ENCODE measurements at regions not wholly inside any gene's neighbourhood (a gene's known extent, or its start where the extent isn't known, plus 50 kb on each side); places are given as distances from the start of the nearest gene placed in this dataset.

DNA sequence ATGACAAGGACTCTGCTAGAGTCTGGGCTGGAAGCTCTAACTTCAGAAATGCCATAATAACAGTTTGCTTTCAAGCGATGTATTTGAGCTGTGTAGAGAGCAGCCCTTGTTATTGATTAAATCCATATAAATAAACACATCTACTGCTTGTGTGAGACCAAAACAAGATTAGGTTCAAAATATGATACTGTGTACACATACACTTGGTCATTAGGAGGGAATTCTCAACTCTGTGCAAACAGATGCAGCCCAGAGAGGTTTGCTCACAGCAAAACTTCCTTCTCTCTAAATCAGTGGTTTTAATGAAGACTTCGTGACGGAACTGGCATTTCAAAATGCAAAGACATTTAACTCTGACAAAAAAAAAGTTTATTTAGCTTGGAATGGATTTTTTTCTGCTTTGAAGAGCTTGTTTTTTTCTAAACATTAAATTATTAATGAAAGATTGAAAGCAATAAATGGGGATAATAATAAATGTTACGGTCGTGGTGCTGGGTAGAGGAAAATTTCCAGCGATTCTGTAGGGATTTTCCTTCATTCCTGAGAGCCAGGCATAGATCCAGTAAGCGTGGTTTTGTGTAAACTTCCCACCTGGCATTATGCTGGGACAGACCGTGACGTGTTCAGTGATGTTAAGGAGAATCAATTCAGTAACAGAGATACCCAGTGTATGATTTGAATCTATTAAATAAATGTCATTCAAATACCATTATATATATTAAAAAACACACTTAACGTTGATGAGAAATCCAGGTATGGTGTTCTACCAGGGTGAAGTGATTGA lies 213.7 kb downstream of the TEX29 start:
- intact Hi-C loops (cut with DNase I; ENCODE audit: low total_unique reads) = no loop called here
- no peak overlapping the region for H3K4me3 ChIP-seq (ENCODE audit: low read depth, poor library complexity, severe bottlenecking)
- no peak for DNase-seq (ENCODE audit: low spot score in 2 of 2)
- no peak for TF ChIP-seq POLR2A (IDR thresholded peaks at IDR 0.05)
- TF ChIP-seq, protein P1, sequence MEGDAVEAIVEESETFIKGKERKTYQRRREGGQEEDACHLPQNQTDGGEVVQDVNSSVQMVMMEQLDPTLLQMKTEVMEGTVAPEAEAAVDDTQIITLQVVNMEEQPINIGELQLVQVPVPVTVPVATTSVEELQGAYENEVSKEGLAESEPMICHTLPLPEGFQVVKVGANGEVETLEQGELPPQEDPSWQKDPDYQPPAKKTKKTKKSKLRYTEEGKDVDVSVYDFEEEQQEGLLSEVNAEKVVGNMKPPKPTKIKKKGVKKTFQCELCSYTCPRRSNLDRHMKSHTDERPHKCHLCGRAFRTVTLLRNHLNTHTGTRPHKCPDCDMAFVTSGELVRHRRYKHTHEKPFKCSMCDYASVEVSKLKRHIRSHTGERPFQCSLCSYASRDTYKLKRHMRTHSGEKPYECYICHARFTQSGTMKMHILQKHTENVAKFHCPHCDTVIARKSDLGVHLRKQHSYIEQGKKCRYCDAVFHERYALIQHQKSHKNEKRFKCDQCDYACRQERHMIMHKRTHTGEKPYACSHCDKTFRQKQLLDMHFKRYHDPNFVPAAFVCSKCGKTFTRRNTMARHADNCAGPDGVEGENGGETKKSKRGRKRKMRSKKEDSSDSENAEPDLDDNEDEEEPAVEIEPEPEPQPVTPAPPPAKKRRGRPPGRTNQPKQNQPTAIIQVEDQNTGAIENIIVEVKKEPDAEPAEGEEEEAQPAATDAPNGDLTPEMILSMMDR (IDR thresholded peaks at IDR 0.05) = no peak
- 39 to 49% methylated on average over 10 of the region's 10 CpGs for WGBS, 2 donors

DNA sequence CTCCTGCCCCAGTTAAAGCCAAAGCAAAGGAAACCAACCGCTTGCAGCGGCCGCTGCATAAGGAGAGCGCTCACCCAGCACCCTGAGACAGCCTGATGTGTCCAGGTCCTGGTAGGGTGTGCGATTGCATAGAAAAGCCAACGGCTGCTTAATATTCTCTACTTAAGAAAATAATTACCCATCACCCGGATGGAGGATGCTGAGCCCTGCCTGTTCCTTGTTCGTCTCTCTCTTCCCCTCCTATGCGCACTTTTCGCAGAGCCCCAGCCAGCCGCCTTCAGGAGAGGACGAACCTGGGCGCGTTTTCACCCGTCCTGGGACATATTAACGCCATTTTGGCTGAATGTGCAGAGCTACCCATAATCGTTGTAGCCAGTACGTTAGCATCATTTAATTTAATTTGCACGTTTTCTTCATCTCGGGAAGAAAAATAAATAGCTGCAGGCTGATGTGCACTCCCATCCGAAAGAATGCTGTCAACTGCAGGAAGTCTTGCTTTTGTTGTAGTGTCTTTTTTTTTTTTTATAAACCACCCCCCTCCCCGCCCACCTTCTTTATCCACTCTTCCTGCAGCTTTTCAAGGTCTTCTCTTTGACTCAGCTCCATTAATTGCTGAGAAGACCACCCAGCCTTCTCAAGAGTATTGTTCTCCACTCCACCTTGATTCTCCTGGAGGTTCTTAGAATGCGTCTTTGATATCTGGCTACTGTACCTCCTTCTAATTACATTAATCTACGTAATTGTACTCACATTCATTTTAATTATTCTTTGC lies 214.5 kb downstream of the TEX29 start:
- no peak for DNase-seq (ENCODE audit: low spot score in 2 of 2)
- TF ChIP-seq, protein P1 (IDR thresholded peaks at IDR 0.05) = no peak
- no peak for TF ChIP-seq POLR2A (IDR thresholded peaks at IDR 0.05)
- no peak overlapping the region for H3K4me3 ChIP-seq (ENCODE audit: low read depth, poor library complexity, severe bottlenecking)
- 13 to 14% methylated on average over 24 of the region's 24 CpGs for WGBS, 2 donors
- intact Hi-C loops (cut with DNase I; ENCODE audit: low total_unique reads) = no loop called here

DNA sequence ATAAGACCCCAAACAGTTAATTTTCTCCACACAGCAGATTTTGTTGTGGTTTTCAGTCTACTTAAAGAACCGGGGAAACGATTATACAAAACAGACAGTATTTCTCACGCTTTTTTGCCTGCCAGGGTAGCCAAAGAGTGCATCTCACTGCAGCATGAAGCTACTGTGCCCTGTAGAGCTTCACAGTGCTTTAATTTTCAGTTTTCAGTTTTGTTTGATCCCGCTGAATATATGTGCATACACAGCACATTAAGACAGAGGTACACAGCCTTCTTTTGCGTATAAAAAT lies 215.0 kb downstream of the TEX29 start:
- DNase-seq (ENCODE audit: low spot score in 2 of 2) = no peak
- WGBS, 2 donors = 46 to 55% methylated on average over 5 of the region's 5 CpGs
- intact Hi-C loops (cut with DNase I; ENCODE audit: low total_unique reads) = no loop called here
- no peak for TF ChIP-seq POLR2A (IDR thresholded peaks at IDR 0.05)
- TF ChIP-seq, protein P1 (IDR thresholded peaks at IDR 0.05) = no peak
- no peak overlapping the region for H3K4me3 ChIP-seq (ENCODE audit: low read depth, poor library complexity, severe bottlenecking)

DNA sequence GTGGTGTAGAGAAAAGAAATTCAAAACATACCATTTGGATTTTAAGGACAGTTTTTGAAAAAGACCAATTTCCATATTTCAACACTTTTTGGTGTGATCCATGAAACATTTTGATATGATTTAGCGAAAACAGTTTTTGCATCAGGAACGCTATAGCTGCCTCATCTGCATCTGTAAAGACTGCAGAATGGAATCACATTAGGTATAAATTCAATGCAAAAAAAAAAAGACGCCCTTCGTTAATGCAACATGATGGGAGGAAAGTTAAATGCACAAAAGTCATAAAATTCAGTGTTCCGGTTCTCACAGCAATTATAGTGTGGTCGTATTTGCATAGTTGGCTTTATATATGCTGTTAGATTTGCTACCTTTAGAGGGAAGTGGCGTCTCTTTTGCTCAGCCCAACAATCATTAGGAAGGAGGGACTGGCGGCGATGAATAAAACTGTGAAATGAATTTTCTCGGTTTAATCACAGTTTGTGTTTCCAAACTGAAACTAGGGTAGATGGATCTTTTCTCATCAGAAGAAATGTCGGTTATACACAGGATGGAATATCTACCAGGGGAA lies 215.7 kb downstream of the TEX29 start:
- TF ChIP-seq POLR2A (IDR thresholded peaks at IDR 0.05) = no peak
- TF ChIP-seq, protein P1 (IDR thresholded peaks at IDR 0.05) = no peak
- 55 to 66% methylated on average over 11 of the region's 11 CpGs for WGBS, 2 donors
- intact Hi-C loops (cut with DNase I; ENCODE audit: low total_unique reads) = no loop called here
- H3K4me3 ChIP-seq (ENCODE audit: low read depth, poor library complexity, severe bottlenecking) = no peak overlapping the region
- DNase-seq (ENCODE audit: low spot score in 2 of 2) = no peak

DNA sequence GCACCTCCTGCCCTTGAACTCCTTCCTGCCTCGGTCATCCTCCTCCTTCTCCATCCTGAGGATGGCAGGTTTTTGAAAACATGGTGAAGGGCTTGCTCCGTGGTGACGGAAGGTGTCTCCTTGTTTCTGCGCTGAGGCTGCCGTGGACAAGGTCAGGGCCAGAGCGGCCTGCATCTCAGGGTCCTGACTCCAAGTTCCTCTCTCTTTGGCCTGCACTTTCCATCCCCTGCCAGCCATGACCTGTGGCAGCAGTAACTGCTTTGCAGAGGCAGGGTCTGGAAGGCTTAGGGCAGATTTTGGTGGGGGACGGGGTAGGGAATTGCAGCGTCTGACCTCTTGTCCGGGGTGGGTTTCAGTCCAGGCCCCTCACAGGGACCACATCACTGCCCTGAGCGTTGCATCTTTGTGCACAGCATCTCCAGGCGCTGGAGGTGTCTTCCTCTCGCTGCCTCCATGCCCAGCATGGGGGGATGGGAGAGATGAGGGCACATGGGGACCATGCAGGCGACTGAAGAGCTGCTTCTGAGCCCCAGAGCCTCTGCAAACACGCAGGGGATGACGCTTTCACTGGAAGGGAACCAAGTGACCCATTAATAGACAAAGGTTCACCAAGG lies 216.8 kb downstream of the TEX29 start:
- 88 to 90% methylated on average over 14 to 15 of the region's 15 CpGs for WGBS, 2 donors
- no peak overlapping the region for H3K4me3 ChIP-seq (ENCODE audit: low read depth, poor library complexity, severe bottlenecking)
- DNase-seq (ENCODE audit: low spot score in 2 of 2) = peak in 1 of 2 donors; percentile 64
- intact Hi-C loops (cut with DNase I; ENCODE audit: low total_unique reads) = no loop called here
- TF ChIP-seq POLR2A (IDR thresholded peaks at IDR 0.05) = no peak
- TF ChIP-seq, protein P1 (IDR thresholded peaks at IDR 0.05) = no peak
